HepG2 (cell line): ENCODE measurements at regions not wholly inside any gene's neighbourhood (a gene's known extent, or its start where the extent isn't known, plus 50 kb on each side); places are given as distances from the start of the nearest gene placed in this dataset.
A peak's percentile ranks its signal among the peaks of the same experiment; 100 is the strongest.

ENCODE experiments used
- ATAC-seq: fragments of 200-7000 bp; cut with Tn5 transposase; 3 replicates; pipeline ENCODE4 v1.9.1; 2020; ENCODE audit warnings: mild to moderate bottlenecking, moderate library complexity
- BruUV-seq: library from RNA; stranded (reverse); fragments of 400-500 nt; replicated peaks from 2 replicates; lab custom pipeline; 2021; lab: Mats Ljungman, UMichigan
- CTCF ChIA-PET: fragments of 300-600 bp; formaldehyde crosslinking; extraction: SDS; loops from one replicate; lab custom pipeline; 2021; ENCODE audit warnings: low total read pairs, inconsistent platforms, low intra/inter-chr PET ratio; lab: Yijun Ruan, JAX
- POLR2A ChIA-PET: fragments of 350-600 bp; sonication (Branson Sonifier 250); formaldehyde crosslinking; loops from one replicate; lab custom pipeline; 2020; ENCODE audit warnings: antibody characterized with exemption, inconsistent platforms; lab: Yijun Ruan, JAX
- DNase-seq: peaks from one replicate; pipeline ENCODE4 v3.0.0-alpha.2; 2015; ENCODE audit warnings: low spot score
- FAIRE-seq: peaks from 3 replicates; lab custom pipeline; 2011; peaks lifted over from hg19 to GRCh38; lab: Jason Lieb, UNC
- H2AFZ ChIP-seq: one replicate; pipeline ENCODE4 v1.6.1; 2011; ENCODE audit warnings: low read length, inconsistent platforms
- H3K27ac ChIP-seq: fragments of 300-600 bp; 3 replicates; pipeline ENCODE4 v1.8.0; 2011; ENCODE audit warnings: mixed run types, mild to moderate bottlenecking, mixed read lengths, low read length, inconsistent platforms; ENCODE audit not compliant: insufficient read depth; ENCODE audit errors: extremely low read length
- H3K27me3 ChIP-seq, 2 experiments: fragments of 200-600 bp in 1 of 2; 2 replicates in 1 of 2; 3 replicates in 1 of 2; pipeline versions ENCODE4 v1.6.0 to v1.8.0; 2011; ENCODE audit warnings: low read length in 2 of 2, mild to moderate bottlenecking in 2 of 2, moderate library complexity in 2 of 2, inconsistent platforms in 1 of 2; ENCODE audit not compliant: insufficient read depth in 2 of 2, control insufficient read depth in 1 of 2
- H3K36me3 ChIP-seq, 2 experiments: fragments of 200-600 bp in 1 of 2; replicated peaks in 1 of 2; 2 replicates in 1 of 2; 3 replicates in 1 of 2; pipeline versions ENCODE4 v1.5.1 to v1.8.0; 2011; ENCODE audit warnings: low read length in 2 of 2, inconsistent platforms in 1 of 2; ENCODE audit not compliant: insufficient read depth in 2 of 2, control insufficient read depth in 1 of 2
- H3K4me1 ChIP-seq: 2 replicates; pipeline ENCODE4 v1.5.1; 2012; ENCODE audit warnings: low read length, inconsistent platforms; ENCODE audit not compliant: insufficient read depth
- H3K4me2 ChIP-seq: 2 replicates; pipeline ENCODE4 v1.6.0; 2011; ENCODE audit warnings: low read depth, low read length, inconsistent platforms
- H3K4me3 ChIP-seq, 3 experiments: fragments of 200-600 bp in 1 of 3; sonication (generic), shearing (Covaris generic) in 1 of 3; replicated peaks in 1 of 3; 2 replicates each; pipeline ENCODE4 v1.5.1; 2011 to 2016; ENCODE audit warnings: low read length in 3 of 3, inconsistent platforms in 2 of 3, low read depth in 2 of 3, mild to moderate bottlenecking in 2 of 3, control low read depth in 1 of 3, mixed read lengths in 1 of 3; ENCODE audit not compliant: insufficient read depth in 1 of 3
- H3K79me2 ChIP-seq: one replicate; pipeline ENCODE4 v1.6.1; 2011; ENCODE audit warnings: low read length, inconsistent platforms; ENCODE audit not compliant: insufficient read depth
- H3K9ac ChIP-seq: 2 replicates; pipeline ENCODE4 v1.6.0; 2011; ENCODE audit warnings: mild to moderate bottlenecking, low read depth, low read length, inconsistent platforms; ENCODE audit not compliant: insufficient read depth
- H3K9me3 ChIP-seq: 2 replicates; pipeline ENCODE4 v1.5.1; 2012; ENCODE audit warnings: mild to moderate bottlenecking, low read length
- H4K20me1 ChIP-seq: 2 replicates; pipeline ENCODE4 v1.6.0; 2011; ENCODE audit warnings: inconsistent platforms, mild to moderate bottlenecking, low read length, moderate library complexity; ENCODE audit not compliant: insufficient read depth
- BRD4 ChIP-seq: sonication (generic); formaldehyde crosslinking; IDR thresholded peaks from 2 replicates; pipeline ENCODE4 v1.4.0; 2020; ENCODE audit warnings: missing genetic modification reagents
- HMG20B ChIP-seq: conservative IDR thresholded peaks from 2 replicates; pipeline ENCODE4 v1.6.1; 2016; ENCODE audit warnings: missing genetic modification reagents, missing compliant biosample characterization
- MAFK ChIP-seq, 2 experiments: IDR thresholded peaks in 1 of 2; conservative IDR thresholded peaks in 1 of 2; 2 replicates each; pipeline ENCODE4 v1.6.1; 2011; ENCODE audit warnings: improper control_type of control experiment in 2 of 2, low read length in 2 of 2
- ZNF276 ChIP-seq: sonication (generic); formaldehyde crosslinking; IDR thresholded peaks from 2 replicates; pipeline ENCODE4 v1.4.0; 2020; ENCODE audit warnings: mild to moderate bottlenecking, low read depth, missing genetic modification reagents
- ZNF777 ChIP-seq: sonication (generic); formaldehyde crosslinking; IDR thresholded peaks from 2 replicates; pipeline ENCODE4 v1.4.0; 2020; ENCODE audit warnings: missing genetic modification reagents
- WGBS: methylation state at CpG from one replicate; pipeline ENCODE4 v1.1.6; 2017; ENCODE audit warnings: low lambda C conversion rate; 5-methylcytosine and 5-hydroxymethylcytosine counted together
- in situ Hi-C: cut with HindIII; loops from 2 replicates; pipeline ENCODE4 v1.10.0; 2017; ENCODE audit warnings: low pct_unique_long_range_greater_than_20kb; ENCODE audit not compliant: extremely low pct_ligation_motif_present
- intact Hi-C: fragments of 100-400 bp; cut with micrococcal nuclease; formaldehyde crosslinking; loops from one replicate; pipeline ENCODE4 v1.10.0; 2022; ENCODE audit not compliant: unreplicated experiment
- TF ChIP-seq, protein P1 (sequence below): sonication (generic); formaldehyde crosslinking; IDR thresholded peaks from 2 replicates; pipeline ENCODE4 v1.8.0; 2022; ENCODE audit warnings: mild to moderate bottlenecking, missing genetic modification reagents, borderline replicate concordance

DNA sequence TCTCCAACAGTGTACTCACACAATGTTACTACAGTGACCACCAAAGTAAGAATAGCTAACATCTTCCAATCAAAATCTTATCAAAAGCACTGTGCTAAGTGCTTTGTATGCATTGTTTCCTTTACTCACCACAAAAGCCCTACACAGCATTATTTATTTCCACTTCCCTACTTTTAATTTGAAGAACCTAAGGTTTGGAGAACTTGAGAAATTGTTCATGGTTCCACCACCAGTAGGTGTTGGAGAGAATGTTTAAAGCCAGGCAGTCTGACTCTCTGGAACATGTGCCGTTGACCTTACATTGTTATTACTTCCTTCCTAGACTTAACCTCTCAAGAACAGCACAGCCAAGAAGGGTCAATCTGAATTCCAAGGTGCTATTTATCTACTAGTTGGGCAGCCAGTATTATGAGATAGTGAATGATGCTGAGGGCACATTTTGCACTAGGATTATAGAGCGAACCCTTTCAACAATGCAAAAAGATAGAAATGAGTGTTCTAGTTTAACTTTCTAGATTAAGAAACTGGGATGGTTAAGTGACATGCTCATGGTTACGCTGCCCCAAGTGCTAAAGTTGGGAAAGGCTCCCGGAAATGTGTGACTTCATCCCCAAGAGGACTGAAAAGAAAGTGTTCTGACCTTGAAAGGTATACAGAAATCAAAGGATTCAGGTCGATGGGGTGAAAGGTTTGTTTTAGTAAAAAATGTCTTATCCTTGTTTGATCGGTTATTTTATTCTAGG is 55.2 kb upstream of the FAM136A start:
- Histone ChIP-seq H3K27me3 (peaks cover 0 to 3% of the 10 kb centered on the region in 2 experiments; a peak in 1 of 5 replicates), H3K9me3 (no peaks in the 10 kb centered on the region), H3K4me2 (no peak overlapping the region), H3K79me2 (no peaks in the 10 kb centered on the region), H2AFZ (no peak overlapping the region), H3K4me1 (peaks cover 8% of the 10 kb centered on the region; the same call in 1 of the 2 replicates), H3K36me3 (no peaks in the 10 kb centered on the region), H4K20me1 (no peaks in the 10 kb centered on the region), H3K27ac (no peak overlapping the region)
- ATAC-seq (no peak), FAIRE-seq (peak; percentile 56), DNase-seq (no peak)
- 15% methylated on average over 6 of the region's 6 CpGs for WGBS
- CTCF ChIA-PET, result no interaction called here
- in situ Hi-C loops (no loop called here), intact Hi-C loops (no loop called here)
- TF ChIP-seq MAFK (conservative IDR thresholded peaks at IDR 0.05 in 1 of 2, IDR thresholded peaks at IDR 0.05 in 1 of 2; ENCODE audit: low read length in 2 of 2) (peak in 1 of 2 experiments; percentile 21; a peak in 1 of 4 replicates), ZNF777 (CRISPR knock-in tag) (no peak), HMG20B (no peak)
- TF ChIP-seq, all 625 proteins: peak for 1
- Histone ChIP-seq H3K9ac (no peak overlapping the region), H3K4me3 (no peak overlapping the region)
- POLR2A ChIA-PET, result interaction anchor here (0.6 kb wide), 1 partner anchor 390 kb away, joined by 4 read pairs; no protein-coding TSS in a partner anchor
- BruUV-seq, result no TSS peak

- no TSS peak for BruUV-seq
Measured at GRCh38 chr2:70354264-70354949, 52.5 kb upstream of the FAM136A start.

More at GRCh38 chr2:70354264-70354949, 52.5 kb upstream of the FAM136A start:
- POLR2A ChIA-PET, result no interaction called here
- Histone ChIP-seq H3K79me2 (no peaks in the 10 kb centered on the region), H2AFZ (no peak overlapping the region), H3K4me3 (no peak overlapping the region), H4K20me1 (no peaks in the 10 kb centered on the region), H3K27me3 (peaks cover 0 to 5% of the 10 kb centered on the region in 2 experiments; a peak in 3 of 5 replicates), H3K9ac (no peak overlapping the region), H3K9me3 (no peaks in the 10 kb centered on the region)
- intact Hi-C loops, result no loop called here
- CTCF ChIA-PET, result no interaction called here
- 47% methylated on average over 2 of the region's 2 CpGs for WGBS
- no peak for FAIRE-seq
- TF ChIP-seq BRD4 (no peak), ZNF276 (no peak)
- TF ChIP-seq, protein P1, sequence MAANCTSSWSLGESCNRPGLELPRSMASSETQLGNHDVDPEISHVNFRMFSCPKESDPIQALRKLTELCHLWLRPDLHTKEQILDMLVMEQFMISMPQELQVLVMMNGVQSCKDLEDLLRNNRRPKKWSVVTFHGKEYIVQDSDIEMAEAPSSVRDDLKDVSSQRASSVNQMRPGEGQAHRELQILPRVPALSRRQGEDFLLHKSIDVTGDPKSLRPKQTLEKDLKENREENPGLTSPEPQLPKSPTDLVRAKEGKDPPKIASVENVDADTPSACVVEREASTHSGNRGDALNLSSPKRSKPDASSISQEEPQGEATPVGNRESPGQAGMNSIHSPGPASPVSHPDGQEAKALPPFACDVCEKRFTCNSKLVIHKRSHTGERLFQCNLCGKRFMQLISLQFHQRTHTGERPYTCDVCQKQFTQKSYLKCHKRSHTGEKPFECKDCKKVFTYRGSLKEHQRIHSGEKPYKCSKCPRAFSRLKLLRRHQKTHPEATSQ (CRISPR knock-in tag), result no peak
- TF ChIP-seq, all 625 proteins: peak for 0
- ATAC-seq (no peak), DNase-seq (no peak)
- in situ Hi-C loops, result no loop called here
- H3K4me2 ChIP-seq, result no peak overlapping the region
- no peaks in the 10 kb centered on the region for H3K36me3 ChIP-seq
- H3K4me1 ChIP-seq, result peaks cover 8% of the 10 kb centered on the region; the same call in 1 of the 2 replicates
- no peak overlapping the region for H3K27ac ChIP-seq
